Esophagus squamous epithelium (tissue), 5 donors: ENCODE measurements at regions not wholly inside any gene's neighbourhood (a gene's known extent, or its start where the extent isn't known, plus 50 kb on each side); places are given as distances from the start of the nearest gene placed in this dataset.
A peak's percentile ranks its signal among the peaks of the same experiment; 100 is the strongest.

ENCODE experiments used
- DNase-seq: peaks from one replicate; lab custom pipeline; 2025; lab: John Stamatoyannopoulos, UW
- H3K27ac ChIP-seq, 4 donors: fragments of 200-600 bp; sonication (generic); one replicate each; pipeline ENCODE4 v1.5.1; 2016 to 2019; ENCODE audit warnings: mild to moderate bottlenecking in 1 of 4
- H3K27me3 ChIP-seq, 4 donors: fragments of 200-600 bp; sonication (generic); 1 replicate in 3 of 4; 2 replicates in 1 of 4; pipeline versions ENCODE4 v1.5.1 to v1.6.0; 2017 to 2021; ENCODE audit warnings: antibody characterized with exemption in 1 of 4
- H3K36me3 ChIP-seq, 3 donors: fragments of 200-600 bp; sonication (generic); one replicate each; pipeline ENCODE4 v1.5.1; 2016 to 2019
- H3K4me1 ChIP-seq, 3 donors: fragments of 200-600 bp; sonication (generic); one replicate each; pipeline ENCODE4 v1.5.1; 2017 to 2019
- H3K4me3 ChIP-seq, 4 donors: fragments of 200-600 bp; sonication (generic); 1 replicate in 3 of 4; 2 replicates in 1 of 4; pipeline ENCODE4 v1.5.1; 2016 to 2019; ENCODE audit warnings: mild to moderate bottlenecking in 2 of 4, moderate library complexity in 1 of 4
- H3K9me3 ChIP-seq, 3 donors: fragments of 200-600 bp; sonication (generic); one replicate each; pipeline ENCODE4 v1.5.1; 2016 to 2019
- POLR2A ChIP-seq, 4 donors: fragments of 450-650 bp; IDR thresholded peaks; one replicate each; pipeline ENCODE4 v1.6.1; 2017; ENCODE audit warnings: antibody characterized with exemption in 4 of 4, mild to moderate bottlenecking in 4 of 4, moderate library complexity in 3 of 4
- WGBS, 2 donors: methylation state at CpG; one replicate each; pipeline ENCODE4 v1.1.5; 2018; 5-methylcytosine and 5-hydroxymethylcytosine counted together
- intact Hi-C: fragments of 100-400 bp; cut with DNase I; formaldehyde crosslinking; loops from one replicate; pipeline ENCODE4 v1.15.0; 2022
- TF ChIP-seq, protein P1 (sequence below), 6 experiments: fragments of 450-650 bp in 4 of 6; fragments of 200-600 bp in 2 of 6; sonication (generic) in 2 of 6; IDR thresholded peaks; one replicate each; pipeline ENCODE4 v1.5.1; 2016 to 2019; ENCODE audit warnings: antibody characterized with exemption in 6 of 6, mild to moderate bottlenecking in 4 of 6, moderate library complexity in 4 of 6
- donor health status: DM: yes; HTN: yes; CAD: no.

DNA sequence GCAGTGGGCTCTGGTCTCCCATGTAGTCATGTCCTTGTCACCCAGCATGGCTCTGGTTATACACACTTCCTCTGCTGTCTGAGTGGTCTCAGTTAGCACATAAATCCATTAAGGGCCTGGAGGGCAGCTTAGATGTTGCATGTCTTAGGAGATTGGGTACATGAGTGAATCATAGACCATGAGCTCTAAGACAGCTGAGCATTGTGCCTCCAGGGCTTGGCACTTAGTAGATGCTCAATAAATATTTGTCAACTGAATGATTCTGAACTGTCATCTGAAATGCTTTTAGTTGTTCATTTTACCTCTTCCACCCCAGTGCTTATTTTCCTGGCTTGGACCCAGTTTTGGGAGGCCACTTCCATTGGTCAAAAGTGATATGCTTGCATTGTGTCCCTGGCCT lies 135.6 kb downstream of the BOD1 start:
- Histone ChIP-seq H3K4me1 (peaks cover 0 to 13% (median 0%) of the 10 kb centered on the region in 3 donors), H3K4me3 (no peak overlapping the region), H3K9me3 (no peaks in the 10 kb centered on the region), H3K27me3 (peaks cover 0 to 7% (median 0%) of the 10 kb centered on the region in 4 donors), H3K27ac (no peak overlapping the region), H3K36me3 (no peaks in the 10 kb centered on the region)
- no peak for DNase-seq
- TF ChIP-seq, protein P1, sequence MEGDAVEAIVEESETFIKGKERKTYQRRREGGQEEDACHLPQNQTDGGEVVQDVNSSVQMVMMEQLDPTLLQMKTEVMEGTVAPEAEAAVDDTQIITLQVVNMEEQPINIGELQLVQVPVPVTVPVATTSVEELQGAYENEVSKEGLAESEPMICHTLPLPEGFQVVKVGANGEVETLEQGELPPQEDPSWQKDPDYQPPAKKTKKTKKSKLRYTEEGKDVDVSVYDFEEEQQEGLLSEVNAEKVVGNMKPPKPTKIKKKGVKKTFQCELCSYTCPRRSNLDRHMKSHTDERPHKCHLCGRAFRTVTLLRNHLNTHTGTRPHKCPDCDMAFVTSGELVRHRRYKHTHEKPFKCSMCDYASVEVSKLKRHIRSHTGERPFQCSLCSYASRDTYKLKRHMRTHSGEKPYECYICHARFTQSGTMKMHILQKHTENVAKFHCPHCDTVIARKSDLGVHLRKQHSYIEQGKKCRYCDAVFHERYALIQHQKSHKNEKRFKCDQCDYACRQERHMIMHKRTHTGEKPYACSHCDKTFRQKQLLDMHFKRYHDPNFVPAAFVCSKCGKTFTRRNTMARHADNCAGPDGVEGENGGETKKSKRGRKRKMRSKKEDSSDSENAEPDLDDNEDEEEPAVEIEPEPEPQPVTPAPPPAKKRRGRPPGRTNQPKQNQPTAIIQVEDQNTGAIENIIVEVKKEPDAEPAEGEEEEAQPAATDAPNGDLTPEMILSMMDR (IDR thresholded peaks at IDR 0.05), result no peak
- TF ChIP-seq POLR2A (IDR thresholded peaks at IDR 0.05), result no peak
- intact Hi-C loops, result no loop called here

DNA sequence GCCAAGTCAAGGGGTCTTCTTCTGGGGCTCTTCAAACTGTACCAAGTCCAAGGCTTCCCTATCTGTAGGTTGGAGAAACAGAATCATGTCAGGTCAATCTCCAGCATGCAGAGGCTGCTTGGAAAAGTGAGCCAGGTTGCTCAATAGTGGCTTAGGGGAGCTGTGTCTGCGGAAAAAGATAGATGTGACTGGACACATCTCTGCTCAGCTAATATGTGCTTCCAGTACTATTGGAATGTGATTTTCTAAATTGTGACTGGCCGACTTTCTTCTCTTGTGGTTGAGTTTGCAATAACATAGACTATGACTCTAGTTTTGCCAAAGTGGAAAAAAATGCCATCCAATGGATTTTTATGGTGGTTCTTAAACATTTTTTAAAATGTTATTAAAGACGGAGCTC lies 136.7 kb downstream of the BOD1 start:
- DNase-seq, result no peak
- WGBS, 2 donors, result 55 to 59% methylated on average over 3 of the region's 3 CpGs

DNA sequence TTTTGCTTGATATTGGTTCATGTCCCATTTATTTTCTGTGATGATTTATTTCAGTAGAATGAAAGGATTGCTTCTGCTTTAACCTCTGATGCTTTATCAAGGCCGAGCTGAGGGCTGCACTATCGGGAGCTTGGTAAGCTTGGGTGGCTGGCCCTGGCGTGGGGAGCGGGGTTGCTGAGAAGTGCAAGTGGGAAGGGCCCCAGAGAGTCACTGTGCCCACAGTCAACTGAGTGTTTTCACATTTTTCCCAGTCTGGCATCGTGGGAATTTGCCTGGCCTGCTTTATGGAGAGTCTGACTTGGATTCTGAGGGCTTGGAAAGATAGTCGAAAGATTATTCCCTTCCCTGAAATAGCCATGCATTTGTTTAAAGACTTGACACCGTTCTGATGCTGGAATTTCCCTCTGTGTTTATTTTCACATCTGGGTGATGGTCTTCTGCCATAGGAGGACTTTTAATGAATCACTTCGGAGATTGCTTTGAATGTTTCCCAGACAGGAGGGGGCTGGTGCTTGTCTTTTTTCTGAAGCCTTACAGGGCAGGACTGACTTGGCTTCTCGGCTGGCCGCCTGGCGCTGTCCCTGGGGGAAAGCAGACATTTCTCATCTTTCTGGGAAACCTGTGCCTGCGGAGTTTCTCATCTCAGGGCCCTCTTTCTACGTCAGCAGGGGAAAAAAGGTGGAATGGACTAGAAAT lies 139.0 kb downstream of the BOD1 start:
- TF ChIP-seq, protein P1 (IDR thresholded peaks at IDR 0.05), result no peak
- TF ChIP-seq POLR2A (IDR thresholded peaks at IDR 0.05), result no peak

More for the DNA sequence above, 136.7 kb downstream of the BOD1 start:
- no peak for TF ChIP-seq POLR2A (IDR thresholded peaks at IDR 0.05)
- TF ChIP-seq, protein P1 (IDR thresholded peaks at IDR 0.05), result no peak
- H3K36me3 ChIP-seq, result no peaks in the 10 kb centered on the region
- H3K27me3 ChIP-seq, result peaks cover 0 to 7% (median 0%) of the 10 kb centered on the region in 4 donors
- no peak overlapping the region for H3K4me3 ChIP-seq
- intact Hi-C loops, result no loop called here
- no peak overlapping the region for H3K27ac ChIP-seq
- no peaks in the 10 kb centered on the region for H3K9me3 ChIP-seq
- H3K4me1 ChIP-seq, result peaks cover 0 to 13% (median 0%) of the 10 kb centered on the region in 3 donors

DNA sequence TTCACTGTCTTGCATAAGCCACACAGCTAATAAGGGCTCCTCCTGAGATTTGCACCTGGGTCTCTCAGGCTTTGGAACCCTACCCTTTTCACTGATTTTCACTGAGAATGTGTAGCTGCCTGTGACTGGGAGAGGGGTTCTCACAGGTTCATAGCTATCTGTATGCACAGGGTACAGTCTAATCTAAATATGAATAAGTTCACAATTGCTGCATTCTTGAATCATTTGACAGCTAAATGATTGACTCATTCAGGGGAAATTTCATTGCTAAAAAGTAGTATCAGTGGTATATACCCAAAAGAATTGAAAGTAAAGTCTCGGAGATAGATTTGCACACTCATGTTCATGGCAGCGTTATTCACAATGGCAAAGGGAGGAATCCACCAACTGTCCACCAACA lies 140.7 kb downstream of the BOD1 start:
- TF ChIP-seq POLR2A (IDR thresholded peaks at IDR 0.05), result no peak
- TF ChIP-seq, protein P1 (IDR thresholded peaks at IDR 0.05), result no peak
- Histone ChIP-seq H3K27me3 (peaks cover 0 to 7% (median 0%) of the 10 kb centered on the region in 4 donors), H3K4me3 (no peak overlapping the region), H3K27ac (peak overlapping the region in 1 of 4 donors; percentile 86), H3K9me3 (no peaks in the 10 kb centered on the region), H3K4me1 (peaks cover 0 to 39% (median 10%) of the 10 kb centered on the region in 3 donors), H3K36me3 (no peaks in the 10 kb centered on the region)
- 74 to 87% methylated on average over 2 of the region's 2 CpGs for WGBS, 2 donors
- DNase-seq, result no peak
- intact Hi-C loops, result no loop called here

More for the DNA sequence above, 139.0 kb downstream of the BOD1 start:
- peak overlapping the region in 3 of 4 donors; percentile 57 to 76 (median 75) for H3K27ac ChIP-seq
- 41 to 52% methylated on average over 9 to 12 of the region's 13 CpGs for WGBS, 2 donors
- H3K27me3 ChIP-seq, result peaks cover 0 to 7% (median 0%) of the 10 kb centered on the region in 4 donors
- no peaks in the 10 kb centered on the region for H3K36me3 ChIP-seq
- H3K4me1 ChIP-seq, result peaks cover 0 to 27% (median 6%) of the 10 kb centered on the region in 3 donors
- no peak for DNase-seq
- intact Hi-C loops, result no loop called here
- no peak overlapping the region for H3K4me3 ChIP-seq
- H3K9me3 ChIP-seq, result no peaks in the 10 kb centered on the region

DNA sequence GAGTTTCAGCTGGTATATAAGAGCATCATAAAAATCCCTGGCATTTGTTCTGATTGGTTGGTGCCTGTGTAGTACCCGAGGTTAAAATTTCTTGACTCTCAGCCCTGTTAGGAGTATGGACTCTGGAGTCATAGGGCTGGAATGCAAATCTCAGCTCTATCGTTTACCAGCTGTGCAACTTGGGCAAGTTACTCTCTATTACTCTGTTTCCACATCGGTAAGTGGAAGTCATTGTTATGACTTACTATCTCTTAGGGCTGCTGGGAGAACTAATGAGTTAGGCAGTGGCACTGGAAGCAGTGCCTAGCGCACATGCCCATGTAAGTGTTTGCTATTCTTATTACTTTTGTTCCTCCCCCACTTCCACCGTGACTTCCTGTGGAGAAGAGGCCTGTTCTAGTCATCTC lies 141.6 kb downstream of the BOD1 start:
- no peaks in the 10 kb centered on the region for H3K36me3 ChIP-seq
- no peak overlapping the region for H3K4me3 ChIP-seq
- no peaks in the 10 kb centered on the region for H3K9me3 ChIP-seq
- no peak for TF ChIP-seq POLR2A (IDR thresholded peaks at IDR 0.05)
- TF ChIP-seq, protein P1 (IDR thresholded peaks at IDR 0.05), result no peak
- H3K27ac ChIP-seq, result peak overlapping the region in 3 of 4 donors; percentile 26 to 86 (median 82)
- peaks cover 0 to 39% (median 10%) of the 10 kb centered on the region in 3 donors for H3K4me1 ChIP-seq
- H3K27me3 ChIP-seq, result peaks cover 0 to 7% (median 0%) of the 10 kb centered on the region in 4 donors
- no peak for DNase-seq
- intact Hi-C loops, result no loop called here
- 58 to 62% methylated on average over 5 of the region's 5 CpGs for WGBS, 2 donors
